Fibroblast of lung (primary cell): ENCODE measurements at regions not wholly inside any gene's neighbourhood (a gene's known extent, or its start where the extent isn't known, plus 50 kb on each side); places are given as distances from the start of the nearest gene placed in this dataset.

Experiments
- EZH2 ChIP-seq: IDR thresholded peaks from 2 replicates; pipeline ENCODE4 v1.5.1; 2012; ENCODE audit warnings: low read length, control low read depth, mild to moderate bottlenecking; ENCODE audit errors: missing control alignments
- TF ChIP-seq, protein P1 (sequence below), 2 donors: IDR thresholded peaks in 1 of 2; conservative IDR thresholded peaks in 1 of 2; 1 replicate in 1 of 2; 2 replicates in 1 of 2; pipeline ENCODE4 v1.5.1; 2011 to 2012; ENCODE audit warnings: low read length in 2 of 2, control low read depth in 1 of 2, inconsistent platforms in 1 of 2, low read depth in 1 of 2, mild to moderate bottlenecking in 1 of 2

DNA sequence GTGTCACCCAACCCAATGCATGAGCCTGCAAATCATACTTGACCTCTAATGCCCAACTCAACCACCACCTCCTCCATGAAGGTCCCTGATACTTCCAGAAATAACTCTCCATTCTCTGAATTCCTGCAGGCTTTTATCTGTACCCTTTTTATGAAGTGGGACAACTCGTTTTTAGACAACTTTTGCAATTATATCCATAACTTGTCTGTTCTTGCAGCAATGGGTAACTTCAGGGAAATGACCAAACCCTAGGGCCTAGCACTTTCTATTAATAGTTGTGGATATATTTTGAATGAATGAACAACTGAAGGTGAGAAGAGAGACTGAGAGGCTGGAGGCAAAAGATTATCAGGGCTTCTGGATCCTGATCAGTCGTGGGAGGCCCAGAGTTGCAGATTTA lies 236.6 kb upstream of the MOCS1 start:
- TF ChIP-seq, protein P1, sequence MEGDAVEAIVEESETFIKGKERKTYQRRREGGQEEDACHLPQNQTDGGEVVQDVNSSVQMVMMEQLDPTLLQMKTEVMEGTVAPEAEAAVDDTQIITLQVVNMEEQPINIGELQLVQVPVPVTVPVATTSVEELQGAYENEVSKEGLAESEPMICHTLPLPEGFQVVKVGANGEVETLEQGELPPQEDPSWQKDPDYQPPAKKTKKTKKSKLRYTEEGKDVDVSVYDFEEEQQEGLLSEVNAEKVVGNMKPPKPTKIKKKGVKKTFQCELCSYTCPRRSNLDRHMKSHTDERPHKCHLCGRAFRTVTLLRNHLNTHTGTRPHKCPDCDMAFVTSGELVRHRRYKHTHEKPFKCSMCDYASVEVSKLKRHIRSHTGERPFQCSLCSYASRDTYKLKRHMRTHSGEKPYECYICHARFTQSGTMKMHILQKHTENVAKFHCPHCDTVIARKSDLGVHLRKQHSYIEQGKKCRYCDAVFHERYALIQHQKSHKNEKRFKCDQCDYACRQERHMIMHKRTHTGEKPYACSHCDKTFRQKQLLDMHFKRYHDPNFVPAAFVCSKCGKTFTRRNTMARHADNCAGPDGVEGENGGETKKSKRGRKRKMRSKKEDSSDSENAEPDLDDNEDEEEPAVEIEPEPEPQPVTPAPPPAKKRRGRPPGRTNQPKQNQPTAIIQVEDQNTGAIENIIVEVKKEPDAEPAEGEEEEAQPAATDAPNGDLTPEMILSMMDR (conservative IDR thresholded peaks at IDR 0.05 in 1 of 2, IDR thresholded peaks at IDR 0.05 in 1 of 2; ENCODE audit: low read depth in 1 of 2, low read length in 2 of 2): no peak
- TF ChIP-seq EZH2: no peak
